ENCODE measurements at regions not wholly inside any gene's neighbourhood (a gene's known extent, or its start where the extent isn't known, plus 50 kb on each side); places are given as distances from the start of the nearest gene placed in this dataset.
A peak's percentile ranks its signal among the peaks of the same experiment; 100 is the strongest.

DNA sequence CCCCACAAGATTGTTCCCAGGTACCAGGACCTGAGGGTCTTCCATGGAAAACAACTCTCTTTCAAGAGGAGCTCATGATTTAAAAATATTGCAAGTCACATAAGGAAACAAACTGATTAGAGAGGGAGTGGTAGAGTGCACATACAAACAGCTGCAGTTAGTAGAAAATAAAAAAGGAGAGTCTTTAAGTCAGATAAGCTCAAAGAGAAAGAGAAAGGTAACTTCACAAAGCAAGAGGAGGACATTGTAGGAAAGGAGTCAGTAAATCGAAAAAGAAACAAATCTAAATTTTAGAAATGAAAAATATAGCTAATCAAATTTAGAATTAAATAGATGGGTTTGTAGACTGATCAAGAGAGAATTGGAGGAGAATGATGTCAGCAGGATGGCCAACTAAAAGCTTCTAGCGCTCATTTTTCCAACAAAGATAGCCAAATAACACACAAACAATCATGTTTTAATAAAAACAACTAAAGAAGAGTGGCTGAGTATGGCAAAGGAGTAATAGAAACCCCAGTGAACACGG is 86.1 kb upstream of the CD53 start (continued):
- TF ChIP-seq ZNF175 (tag by site-specific recombination; IDR thresholded peaks at IDR 0.05) = no peak
- TF ChIP-seq, protein P1, sequence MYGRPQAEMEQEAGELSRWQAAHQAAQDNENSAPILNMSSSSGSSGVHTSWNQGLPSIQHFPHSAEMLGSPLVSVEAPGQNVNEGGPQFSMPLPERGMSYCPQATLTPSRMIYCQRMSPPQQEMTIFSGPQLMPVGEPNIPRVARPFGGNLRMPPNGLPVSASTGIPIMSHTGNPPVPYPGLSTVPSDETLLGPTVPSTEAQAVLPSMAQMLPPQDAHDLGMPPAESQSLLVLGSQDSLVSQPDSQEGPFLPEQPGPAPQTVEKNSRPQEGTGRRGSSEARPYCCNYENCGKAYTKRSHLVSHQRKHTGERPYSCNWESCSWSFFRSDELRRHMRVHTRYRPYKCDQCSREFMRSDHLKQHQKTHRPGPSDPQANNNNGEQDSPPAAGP (tag by site-specific recombination; IDR thresholded peaks at IDR 0.05) = no peak
- no peak for TF ChIP-seq MEIS1 (CRISPR knock-in tag; IDR thresholded peaks at IDR 0.05; ENCODE audit: borderline replicate concordance)
- TF ChIP-seq ZNF501 (tag by site-specific recombination; IDR thresholded peaks at IDR 0.05) = no peak
- no peak for TF ChIP-seq ZNF394 (tag by site-specific recombination; IDR thresholded peaks at IDR 0.05; ENCODE audit: borderline replicate concordance)
- TF ChIP-seq, protein P2, sequence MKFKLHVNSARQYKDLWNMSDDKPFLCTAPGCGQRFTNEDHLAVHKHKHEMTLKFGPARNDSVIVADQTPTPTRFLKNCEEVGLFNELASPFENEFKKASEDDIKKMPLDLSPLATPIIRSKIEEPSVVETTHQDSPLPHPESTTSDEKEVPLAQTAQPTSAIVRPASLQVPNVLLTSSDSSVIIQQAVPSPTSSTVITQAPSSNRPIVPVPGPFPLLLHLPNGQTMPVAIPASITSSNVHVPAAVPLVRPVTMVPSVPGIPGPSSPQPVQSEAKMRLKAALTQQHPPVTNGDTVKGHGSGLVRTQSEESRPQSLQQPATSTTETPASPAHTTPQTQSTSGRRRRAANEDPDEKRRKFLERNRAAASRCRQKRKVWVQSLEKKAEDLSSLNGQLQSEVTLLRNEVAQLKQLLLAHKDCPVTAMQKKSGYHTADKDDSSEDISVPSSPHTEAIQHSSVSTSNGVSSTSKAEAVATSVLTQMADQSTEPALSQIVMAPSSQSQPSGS (tag by site-specific recombination; IDR thresholded peaks at IDR 0.05; ENCODE audit: low read depth) = no peak

DNA sequence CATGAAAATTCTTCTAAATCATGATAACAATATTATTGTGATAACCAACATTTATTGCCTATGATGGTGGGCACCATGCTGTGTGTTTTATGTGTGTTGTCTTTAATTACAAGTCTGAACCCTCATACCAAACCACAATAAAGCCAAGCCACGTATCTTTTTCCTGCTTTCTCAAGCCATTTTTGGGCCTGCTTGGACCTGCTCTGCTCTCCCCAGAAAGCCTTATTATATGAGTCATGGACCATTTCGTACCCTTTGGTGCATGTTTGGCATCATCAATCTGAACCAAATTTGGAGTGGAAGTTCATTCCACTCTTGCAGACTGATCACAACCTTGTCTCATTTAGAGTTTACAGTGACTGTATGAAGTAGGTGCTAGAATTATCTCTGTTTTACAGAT is 87.3 kb upstream of the CD53 start:
- H3K4me1 ChIP-seq (ENCODE audit: control insufficient read depth, insufficient read depth, low read length) = no peaks in the 10 kb centered on the region
- H3K27ac ChIP-seq (ENCODE audit: extremely low read depth, low read depth, low read length) = no peak overlapping the region
- H3K36me3 ChIP-seq (ENCODE audit: control insufficient read depth in 2 of 2, insufficient read depth in 1 of 2, low read length in 2 of 2) = no peaks in the 10 kb centered on the region
- no peak overlapping the region for H3K4me3 ChIP-seq (ENCODE audit: low read depth, low read length)
- H3K9me3 ChIP-seq (ENCODE audit: control insufficient read depth, insufficient read depth, low read depth, low read length) = no peaks in the 10 kb centered on the region
- CTCF ChIA-PET = interaction anchor here (0.7 to 8.4 kb wide), 2 partner anchors 155 to 168 kb away, joined by 3 to 159 read pairs; no protein-coding TSS in a partner anchor
- POLR2A ChIA-PET = no interaction called here
- TF ChIP-seq, protein P3, sequence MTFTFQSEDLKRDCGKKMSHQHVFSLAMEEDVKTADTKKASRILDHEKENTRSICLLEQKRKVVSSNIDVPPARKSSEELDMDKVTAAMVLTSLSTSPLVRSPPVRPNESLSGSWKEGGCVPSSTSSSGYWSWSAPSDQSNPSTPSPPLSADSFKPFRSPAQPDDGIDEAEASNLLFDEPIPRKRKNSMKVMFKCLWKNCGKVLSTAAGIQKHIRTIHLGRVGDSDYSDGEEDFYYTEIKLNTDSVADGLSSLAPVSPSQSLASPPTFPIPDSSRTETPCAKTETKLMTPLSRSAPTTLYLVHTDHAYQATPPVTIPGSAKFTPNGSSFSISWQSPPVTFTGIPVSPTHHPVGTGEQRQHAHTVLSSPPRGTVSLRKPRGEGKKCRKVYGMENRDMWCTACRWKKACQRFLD (tag by site-specific recombination; IDR thresholded peaks at IDR 0.05) = no peak
- TF ChIP-seq ZNF121 (tag by site-specific recombination; IDR thresholded peaks at IDR 0.05) = no peak
- TF ChIP-seq ZNF670 (tag by site-specific recombination; IDR thresholded peaks at IDR 0.05; ENCODE audit: low read depth) = no peak
- TF ChIP-seq ZBTB21 (tag by site-specific recombination; IDR thresholded peaks at IDR 0.05) = 0 out of 2 replicates have a peak, but pooled peaks have one; percentile 30
- no peak for TF ChIP-seq ZNF544 (tag by site-specific recombination; IDR thresholded peaks at IDR 0.05)
- no peak for TF ChIP-seq ZFP37 (tag by site-specific recombination; IDR thresholded peaks at IDR 0.05)
- TF ChIP-seq SP7 (tag by site-specific recombination; IDR thresholded peaks at IDR 0.05) = peak; percentile 25; the same call in 1 of the 2 replicates
- no peak for TF ChIP-seq ZNF37A (tag by site-specific recombination; IDR thresholded peaks at IDR 0.05)
- TF ChIP-seq ZNF221 (tag by site-specific recombination; IDR thresholded peaks at IDR 0.05; ENCODE audit: borderline replicate concordance) = no peak
- TF ChIP-seq ZFP3 (tag by site-specific recombination; IDR thresholded peaks at IDR 0.05; ENCODE audit: low read depth) = no peak
- no peak for TF ChIP-seq ZBTB1 (tag by site-specific recombination; IDR thresholded peaks at IDR 0.05)
- TF ChIP-seq ZNF433 (tag by site-specific recombination; IDR thresholded peaks at IDR 0.05; ENCODE audit: low read depth) = no peak
- no peak for TF ChIP-seq ZNF677 (tag by site-specific recombination; IDR thresholded peaks at IDR 0.05)
- no peak for TF ChIP-seq ZNF132 (tag by site-specific recombination; IDR thresholded peaks at IDR 0.05; ENCODE audit: borderline replicate concordance)
- TF ChIP-seq ZNF610 (tag by site-specific recombination; IDR thresholded peaks at IDR 0.05; ENCODE audit: borderline replicate concordance) = no peak

DNA sequence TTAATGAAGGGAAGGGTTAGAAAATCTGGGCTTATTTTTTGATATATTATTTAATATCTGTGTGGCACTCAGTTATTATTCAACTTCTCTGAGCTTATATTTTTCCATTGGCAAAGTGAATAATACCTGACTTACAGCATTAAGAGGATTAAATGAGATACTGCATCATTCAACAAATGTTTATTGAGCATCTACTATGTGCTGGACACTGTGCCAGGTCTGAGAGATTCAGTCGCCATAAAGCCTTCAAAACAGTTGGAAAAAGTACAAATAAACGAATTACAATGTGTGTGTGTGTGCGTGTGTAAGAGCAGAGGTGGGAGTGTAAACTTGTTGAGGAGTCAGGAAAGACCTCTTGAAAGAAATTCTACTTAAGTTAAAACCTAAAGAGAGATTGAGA is 87.9 kb upstream of the CD53 start:
- ChIA-PET POLR2A (no interaction called here), CTCF (interaction anchor here (0.7 to 8.4 kb wide), 7 partner anchors 19 to 614 kb away, joined by 3 to 159 read pairs (median 3); no protein-coding TSS in a partner anchor)
- H3K36me3 ChIP-seq (ENCODE audit: control insufficient read depth in 2 of 2, insufficient read depth in 1 of 2, low read length in 2 of 2) = no peaks in the 10 kb centered on the region
- no peak overlapping the region for H3K4me3 ChIP-seq (ENCODE audit: low read depth, low read length)
- H3K4me1 ChIP-seq (ENCODE audit: control insufficient read depth, insufficient read depth, low read length) = no peaks in the 10 kb centered on the region
- H3K27ac ChIP-seq (ENCODE audit: extremely low read depth, low read depth, low read length) = no peak overlapping the region
- TF ChIP-seq, protein P4, sequence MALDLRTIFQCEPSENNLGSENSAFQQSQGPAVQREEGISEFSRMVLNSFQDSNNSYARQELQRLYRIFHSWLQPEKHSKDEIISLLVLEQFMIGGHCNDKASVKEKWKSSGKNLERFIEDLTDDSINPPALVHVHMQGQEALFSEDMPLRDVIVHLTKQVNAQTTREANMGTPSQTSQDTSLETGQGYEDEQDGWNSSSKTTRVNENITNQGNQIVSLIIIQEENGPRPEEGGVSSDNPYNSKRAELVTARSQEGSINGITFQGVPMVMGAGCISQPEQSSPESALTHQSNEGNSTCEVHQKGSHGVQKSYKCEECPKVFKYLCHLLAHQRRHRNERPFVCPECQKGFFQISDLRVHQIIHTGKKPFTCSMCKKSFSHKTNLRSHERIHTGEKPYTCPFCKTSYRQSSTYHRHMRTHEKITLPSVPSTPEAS (tag by site-specific recombination; IDR thresholded peaks at IDR 0.05) = no peak
- peak; percentile 98 for TF ChIP-seq ZNF664 (tag by site-specific recombination; IDR thresholded peaks at IDR 0.05)
- no peaks in the 10 kb centered on the region for H3K9me3 ChIP-seq (ENCODE audit: control insufficient read depth, insufficient read depth, low read depth, low read length)

Measured in HEK293 (cell line).